ENCODE measurements at regions not wholly inside any gene's neighbourhood (a gene's known extent, or its start where the extent isn't known, plus 50 kb on each side); places are given as distances from the start of the nearest gene placed in this dataset.
A peak's percentile ranks its signal among the peaks of the same experiment; 100 is the strongest.

DNA sequence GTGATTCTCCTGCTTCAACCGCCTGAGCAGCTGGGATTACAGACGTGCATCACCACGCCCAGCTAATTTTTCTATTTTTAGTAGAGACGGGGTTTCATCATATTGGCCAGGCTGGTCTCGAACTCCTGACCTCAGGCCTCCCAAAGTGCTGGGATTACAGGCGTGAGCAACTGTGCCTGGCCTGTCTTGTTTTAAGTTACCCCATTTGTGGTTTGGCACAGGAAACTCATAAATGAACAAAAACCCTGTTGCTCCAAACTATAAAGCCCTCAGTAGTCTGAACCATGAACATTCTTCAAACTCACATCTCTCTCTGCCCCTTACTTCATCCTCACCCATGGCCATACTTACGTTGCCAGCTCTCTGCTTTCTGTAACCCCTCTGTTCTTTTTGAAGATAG is 61.7 kb downstream of the RHOU start:
- DNase-seq (ENCODE audit: low spot score): peak; percentile 63

DNA sequence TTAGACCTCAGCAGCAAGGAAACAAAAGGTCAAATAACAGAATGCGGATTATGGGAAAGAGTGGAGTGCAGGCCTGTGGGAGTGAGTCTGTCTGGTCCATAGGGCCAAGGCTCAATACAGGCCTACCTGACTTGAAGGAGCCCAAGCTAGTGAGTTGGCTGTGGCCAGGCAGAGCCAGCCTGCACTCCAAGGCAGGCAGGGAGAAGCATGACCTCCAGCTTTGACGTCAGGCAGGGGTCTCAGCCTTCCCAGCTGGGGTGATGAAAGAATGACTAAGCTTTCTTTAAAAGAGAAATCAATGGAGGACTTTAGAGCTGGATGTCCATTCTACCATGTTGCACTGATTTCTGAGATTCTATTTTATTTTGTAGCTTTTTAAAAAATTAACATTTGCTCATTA is 62.8 kb downstream of the RHOU start:
- DNase-seq (ENCODE audit: low spot score): no peak

DNA sequence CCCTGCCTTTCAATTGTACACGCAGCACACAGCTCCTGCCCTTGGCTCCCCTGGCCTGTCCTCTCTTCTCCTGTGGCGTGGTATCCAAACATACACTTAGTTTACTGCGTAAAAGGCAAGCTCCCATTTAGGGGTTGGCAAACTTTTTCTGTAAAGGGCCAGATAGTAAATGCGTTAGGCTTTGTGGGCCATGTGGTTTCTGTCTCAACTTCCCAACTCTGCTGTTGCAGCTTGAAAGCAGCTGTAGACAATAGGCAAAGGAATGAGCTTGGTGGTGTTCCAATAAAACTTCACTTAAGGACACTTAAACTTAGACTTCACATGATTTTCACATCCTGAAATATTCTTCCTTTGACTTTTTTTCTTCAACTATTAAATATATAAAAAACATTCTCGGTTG is 63.3 kb downstream of the RHOU start:
- DNase-seq (ENCODE audit: low spot score): peak; percentile 95

DNA sequence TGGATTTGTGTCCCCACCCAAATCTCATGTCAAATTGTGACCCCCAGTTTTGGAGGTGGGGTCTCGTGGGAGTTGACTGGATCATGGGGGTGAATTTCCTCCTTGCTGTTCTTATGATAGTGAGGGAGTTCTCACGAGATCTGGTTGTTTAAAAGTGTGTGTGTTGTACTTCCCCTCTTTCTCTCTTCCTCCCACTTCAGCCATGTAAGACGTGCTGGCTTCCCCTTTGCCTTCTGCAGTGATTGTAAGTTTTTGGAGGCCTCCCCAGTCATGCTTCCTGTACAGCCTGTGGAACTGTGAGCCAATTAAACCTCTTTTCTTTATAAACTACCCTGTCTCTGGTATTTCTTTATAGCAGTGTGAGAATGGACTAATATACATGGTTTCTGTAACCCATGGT is 64.6 kb downstream of the RHOU start:
- DNase-seq (ENCODE audit: low spot score): no peak

DNA sequence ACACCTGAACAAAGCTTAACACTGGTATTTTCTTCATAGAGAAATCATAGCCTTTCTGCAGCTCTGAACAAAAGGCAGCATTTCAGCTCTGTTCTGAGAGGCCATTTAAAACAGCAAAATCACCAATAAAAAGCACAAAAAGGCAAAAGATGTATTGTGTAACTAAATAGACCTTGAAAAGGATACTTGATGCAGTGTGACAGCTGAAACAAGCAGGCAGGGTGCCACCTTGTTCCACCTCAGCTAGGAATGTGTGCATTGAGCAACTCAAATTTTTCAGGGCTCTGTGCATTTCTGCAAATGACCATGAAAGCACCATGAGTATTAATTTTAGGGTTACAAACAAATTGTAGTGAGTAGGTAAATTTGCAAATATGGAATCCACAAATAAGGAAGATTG is 65.8 kb downstream of the RHOU start:
- DNase-seq (ENCODE audit: low spot score): no peak

DNA sequence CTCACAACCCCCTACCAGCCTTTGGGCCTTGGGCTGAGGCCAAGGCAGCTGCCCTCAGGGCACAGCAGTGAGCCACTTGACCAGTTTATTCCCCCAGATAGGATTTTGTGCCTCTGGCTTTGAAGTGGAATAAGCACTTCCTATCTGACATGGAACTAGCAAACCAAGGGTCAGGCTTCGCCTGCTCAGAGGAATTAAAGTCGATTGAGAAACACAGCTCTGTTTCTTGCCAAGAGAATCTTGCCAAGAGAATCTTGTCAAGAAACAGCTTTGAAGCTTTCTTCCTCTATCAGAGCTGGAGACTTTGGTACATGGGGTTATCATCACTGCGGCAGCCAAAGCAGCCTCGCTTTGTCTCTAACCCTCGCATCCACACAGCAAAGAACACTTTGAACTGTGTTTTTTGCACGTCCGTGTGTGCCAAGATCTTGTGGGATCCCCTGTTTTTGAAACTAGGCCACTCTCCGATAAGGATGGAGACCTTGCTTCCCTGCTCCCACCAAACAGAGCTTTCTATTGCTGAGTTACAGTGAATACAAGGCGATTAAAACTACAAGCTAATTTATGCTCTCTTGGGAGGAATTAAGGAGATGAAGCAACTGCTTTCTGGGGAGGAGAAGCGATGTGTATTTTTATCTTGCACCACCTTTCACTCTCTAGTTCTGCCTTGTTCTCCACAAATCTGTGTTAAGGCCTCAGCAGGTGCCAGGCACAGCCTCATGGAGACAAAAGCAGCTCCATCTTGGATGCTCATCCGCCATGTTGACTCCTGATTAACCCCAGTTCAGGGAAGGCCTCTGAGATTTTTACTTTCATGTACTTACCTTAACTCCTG is 67.3 kb downstream of the RHOU start:
- peak; percentile 99 for DNase-seq (ENCODE audit: low spot score)

DNA sequence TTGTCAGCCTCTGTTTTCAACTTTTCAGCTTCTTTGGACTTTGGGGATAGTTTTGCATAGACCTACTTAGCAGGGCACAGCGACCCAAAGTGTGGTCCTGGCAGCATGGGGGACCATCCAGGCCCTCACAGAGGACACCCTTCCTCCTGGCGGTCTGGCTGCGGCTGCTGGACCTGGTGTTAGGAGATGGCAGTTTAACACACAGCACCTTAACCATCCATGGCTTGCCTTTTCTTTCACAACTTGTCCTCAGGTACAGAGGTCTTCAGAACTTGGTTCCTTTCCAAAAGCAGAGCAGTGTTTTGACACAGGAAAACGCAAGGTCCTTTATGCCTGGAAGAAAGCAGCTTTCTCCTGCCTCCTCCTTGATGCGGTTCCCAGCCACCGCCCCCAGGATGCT is 68.1 kb downstream of the RHOU start:
- no peak for DNase-seq (ENCODE audit: low spot score)

DNA sequence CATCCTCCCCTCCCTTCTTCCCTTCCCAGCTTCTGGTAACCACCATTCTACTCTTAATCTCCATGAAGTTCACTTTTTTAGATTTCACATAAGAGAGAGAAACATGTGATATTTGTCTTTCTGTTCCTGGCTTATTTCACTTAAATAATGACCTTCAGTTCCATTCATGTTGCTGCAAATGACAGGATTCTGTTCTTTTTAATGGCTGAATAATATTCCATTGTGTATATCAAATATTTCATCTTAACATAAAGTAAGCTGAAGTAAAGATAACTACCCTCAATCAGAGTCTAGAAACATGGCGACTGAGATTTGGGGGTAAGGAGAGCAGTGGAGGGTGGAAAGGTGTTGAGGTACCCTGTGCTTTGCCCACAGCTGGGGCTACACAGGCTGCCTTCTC is 68.9 kb downstream of the RHOU start:
- DNase-seq (ENCODE audit: low spot score): no peak

DNA sequence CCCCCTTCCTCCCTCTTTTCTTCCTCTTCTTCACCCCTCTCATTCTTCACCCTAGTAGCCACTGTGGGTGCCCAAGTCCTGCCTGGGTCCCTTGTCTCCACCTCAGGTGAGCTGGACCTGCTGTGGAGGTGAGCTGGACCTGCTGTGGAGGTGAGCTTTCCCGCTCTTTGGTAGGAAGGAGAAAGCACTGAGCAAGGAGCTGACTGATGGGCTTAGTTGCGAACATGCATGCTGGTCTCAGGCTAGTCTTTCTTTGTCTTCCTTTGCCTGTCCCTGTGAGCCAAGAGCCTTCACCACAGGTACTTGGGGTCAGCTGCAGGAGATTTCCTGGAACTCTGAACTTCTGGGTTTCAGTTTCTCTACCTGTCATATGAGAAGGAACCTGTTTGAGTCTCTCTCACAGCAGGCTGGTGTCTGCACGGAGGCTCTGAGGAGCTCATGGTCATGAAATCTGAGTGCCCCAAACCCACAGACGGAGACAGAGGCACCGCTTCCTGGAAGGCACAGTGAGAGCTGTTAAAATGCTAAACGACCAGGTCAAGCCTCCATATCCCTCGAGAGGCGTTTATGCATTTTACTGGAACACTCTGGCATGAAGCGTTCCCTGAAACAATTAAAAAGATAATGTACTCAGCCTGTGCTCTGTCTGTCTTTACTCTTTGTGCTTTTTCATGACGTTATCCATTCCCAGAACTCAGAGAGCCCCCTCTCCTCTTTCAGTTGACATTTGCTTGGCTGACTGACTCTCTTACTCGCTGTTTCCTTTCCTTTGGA is 69.5 kb downstream of the RHOU start:
- peak; percentile 64 for DNase-seq (ENCODE audit: low spot score)

DNA sequence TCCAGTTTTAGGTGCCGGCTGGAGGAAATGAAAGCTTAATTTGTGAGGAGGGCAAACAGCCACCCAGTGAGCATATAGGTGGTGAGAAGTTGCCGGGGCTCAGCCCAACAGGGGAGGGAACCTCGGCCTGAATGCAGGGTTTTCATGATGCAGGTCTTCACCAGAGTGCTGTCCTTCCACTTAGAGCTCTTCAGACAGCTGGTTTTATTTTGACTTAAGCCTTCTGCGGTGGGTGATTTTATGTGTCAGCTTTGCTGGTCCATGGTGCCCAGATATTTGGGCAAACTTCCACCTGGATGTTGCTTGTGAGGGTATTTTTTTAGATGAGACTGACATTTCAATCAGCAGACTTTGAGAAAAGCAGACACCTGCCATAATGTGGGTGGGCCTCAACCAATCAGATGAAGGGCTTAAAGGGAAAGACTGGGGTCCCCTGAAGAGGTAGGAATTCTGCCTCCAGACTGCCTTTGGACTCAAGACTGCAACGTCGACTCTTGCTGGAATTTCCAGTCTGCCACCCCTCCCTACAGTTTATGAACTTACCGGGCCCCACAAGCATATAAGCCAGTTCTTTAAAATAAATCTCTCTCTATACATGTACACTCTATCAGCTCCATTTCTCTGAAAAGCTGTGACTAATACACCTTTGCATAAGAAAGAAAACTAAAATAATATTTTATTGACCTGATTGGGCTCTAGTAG is 72.8 kb downstream of the RHOU start:
- DNase-seq (ENCODE audit: low spot score): no peak

DNA sequence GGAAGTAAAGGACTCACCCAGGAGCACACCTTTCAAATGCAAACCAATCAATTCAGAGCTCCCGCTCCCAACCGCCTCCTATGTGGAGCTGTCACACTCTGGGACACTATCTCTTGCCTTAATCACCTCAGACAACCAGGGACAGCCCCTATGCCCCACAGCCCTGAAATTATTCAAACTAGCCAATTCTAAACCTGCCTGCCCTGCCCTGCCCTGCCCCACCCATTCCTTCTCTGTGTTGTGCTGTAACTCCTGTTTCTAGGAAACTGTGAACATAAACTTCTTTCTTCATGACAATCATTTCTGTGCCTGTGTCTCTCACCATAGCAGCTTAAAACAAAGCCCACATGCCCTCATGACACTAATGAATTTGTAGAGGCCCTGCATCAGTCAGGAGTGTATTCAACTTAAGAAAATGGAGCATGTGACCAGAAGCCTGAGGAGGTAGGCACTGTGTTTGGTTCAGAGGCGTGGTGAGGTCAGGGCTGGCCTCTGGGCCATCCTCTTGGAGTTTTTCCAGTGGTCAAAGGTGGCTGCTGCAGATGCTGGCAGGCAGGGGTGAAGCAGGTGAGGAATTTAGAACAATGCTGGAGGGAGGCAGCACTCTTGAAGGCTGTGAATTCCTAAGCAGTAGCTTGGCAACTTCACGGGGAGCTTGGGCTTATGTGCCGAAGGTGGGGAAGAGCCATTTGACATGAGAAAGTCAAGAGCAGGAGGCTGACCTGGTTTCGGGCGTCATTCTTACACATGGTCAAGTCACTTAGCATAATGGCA is 74.5 kb downstream of the RHOU start:
- no peak for DNase-seq (ENCODE audit: low spot score)

DNA sequence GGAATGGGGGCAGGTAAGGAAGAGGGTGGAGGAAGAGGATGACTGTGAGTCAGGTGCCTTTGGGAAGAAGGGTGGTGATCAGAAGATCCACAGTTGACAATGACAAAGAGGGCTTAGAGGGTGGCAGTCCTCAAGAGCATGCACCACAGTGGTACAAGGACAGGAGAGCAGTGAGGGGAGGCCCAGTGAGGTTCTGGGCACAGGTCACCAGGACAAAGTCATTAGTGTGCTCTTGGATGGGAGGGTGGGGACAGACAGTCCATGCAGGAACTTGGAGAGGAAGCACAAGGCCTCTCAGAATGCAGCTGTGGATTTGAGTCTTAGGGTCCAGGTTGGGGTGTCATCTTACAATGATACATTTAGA is 75.1 kb downstream of the RHOU start:
- DNase-seq (ENCODE audit: low spot score): no peak

DNA sequence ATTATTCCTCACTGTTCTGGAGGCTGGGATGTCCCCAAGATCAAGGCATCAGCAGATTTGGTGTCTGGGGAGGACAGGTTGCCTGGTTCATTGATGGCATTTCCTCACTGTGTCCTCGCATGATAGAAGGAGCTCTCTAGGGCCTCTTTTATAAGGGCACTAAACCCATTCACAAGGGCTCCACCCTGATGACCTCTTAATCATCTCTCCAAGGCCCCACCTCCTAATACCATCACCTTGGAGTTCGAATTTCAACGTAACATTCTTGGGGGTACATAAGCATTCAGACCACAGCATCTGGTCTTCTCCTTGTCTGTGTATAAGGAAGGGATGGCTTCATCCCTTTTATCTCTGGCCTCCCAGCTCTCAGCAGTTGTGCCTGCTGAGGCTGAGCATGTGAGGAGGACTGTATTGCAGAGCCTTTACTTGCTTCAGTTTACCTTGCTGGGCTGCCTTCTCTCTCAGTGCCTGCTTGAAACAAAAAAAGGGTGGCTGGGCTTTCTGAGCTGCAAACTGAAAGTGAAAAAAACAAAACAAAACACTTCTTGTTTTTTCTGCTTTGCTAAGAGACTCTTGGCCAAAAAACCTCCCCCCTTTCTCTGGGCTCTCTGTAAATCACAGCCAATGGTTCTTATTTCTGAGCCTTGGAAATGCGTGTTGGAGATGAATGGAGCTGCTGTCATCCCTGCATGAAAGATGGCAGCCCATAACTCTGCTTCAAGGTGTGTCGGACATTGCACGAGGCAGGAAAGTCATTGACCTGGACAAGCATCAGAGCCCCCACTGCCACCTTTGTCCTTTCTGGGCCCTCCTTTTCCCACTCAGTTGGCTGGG is 75.8 kb downstream of the RHOU start:
- peak; percentile 58 for DNase-seq (ENCODE audit: low spot score)

DNA sequence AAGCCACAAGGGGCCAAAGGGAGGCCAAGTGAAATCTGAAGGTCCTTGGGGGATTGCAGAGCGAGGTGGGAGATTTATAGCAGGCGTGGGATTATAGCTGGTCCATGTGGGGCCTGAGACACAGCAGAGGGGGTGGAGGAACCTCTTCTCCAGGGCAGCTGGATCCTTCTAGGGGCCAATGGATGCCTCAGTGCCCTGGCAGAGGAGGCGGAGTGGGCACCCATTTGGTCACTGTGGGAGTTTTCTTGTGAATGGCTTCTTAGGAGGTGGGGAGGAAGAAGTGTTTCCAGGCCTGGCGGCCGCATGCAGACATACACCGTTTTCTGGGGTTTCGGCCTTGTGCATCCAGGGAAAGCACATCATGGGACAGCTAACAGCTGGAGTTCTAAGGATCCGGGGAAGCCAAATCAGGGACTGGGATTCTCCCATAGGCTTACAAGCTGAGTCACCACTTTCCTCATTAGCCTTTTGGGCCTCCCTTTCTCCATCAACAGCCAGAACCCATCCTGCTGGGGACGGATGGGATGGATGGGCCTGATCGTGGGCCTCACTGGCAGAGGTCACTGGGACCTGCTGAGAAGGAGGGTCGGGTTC is 76.5 kb downstream of the RHOU start:
- no peak for DNase-seq (ENCODE audit: low spot score)

DNA sequence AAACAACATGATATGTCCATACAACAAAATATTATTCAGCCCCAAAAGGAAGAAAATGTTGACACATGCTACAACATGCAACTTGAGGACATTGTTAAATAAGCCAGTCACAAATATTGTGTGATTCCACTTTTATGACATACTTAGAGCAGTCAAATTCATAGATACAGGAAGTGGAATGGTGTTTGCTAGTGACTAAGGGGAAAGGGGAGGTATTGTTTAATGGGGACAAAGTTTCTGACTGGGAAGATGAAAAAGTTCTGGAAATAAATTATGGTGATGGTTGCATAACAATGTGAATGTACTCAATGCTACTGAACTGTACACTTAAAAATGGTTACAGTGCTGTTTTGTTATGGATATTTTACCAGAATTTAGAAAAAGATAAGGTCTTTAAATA is 77.7 kb downstream of the RHOU start:
- DNase-seq (ENCODE audit: low spot score): no peak

DNA sequence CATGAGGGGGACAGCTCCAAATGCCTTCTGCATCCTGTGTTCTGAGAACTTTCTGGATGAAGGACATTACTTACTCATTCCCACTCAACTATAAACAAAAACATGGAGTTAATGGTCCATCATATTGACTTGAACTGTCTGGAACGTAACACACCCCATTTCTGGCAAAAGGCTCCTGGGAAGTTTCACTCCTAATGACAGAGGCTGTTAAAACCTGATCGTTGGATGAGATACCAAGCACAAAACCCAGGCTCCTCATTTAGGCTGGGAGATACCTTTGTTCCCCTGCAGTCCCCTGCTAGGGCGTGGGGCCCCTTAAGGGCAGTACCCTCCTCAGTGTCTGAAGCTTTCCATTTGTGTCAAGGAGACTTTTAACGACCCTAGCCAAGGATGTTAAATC is 78.9 kb downstream of the RHOU start:
- DNase-seq (ENCODE audit: low spot score): no peak

DNA sequence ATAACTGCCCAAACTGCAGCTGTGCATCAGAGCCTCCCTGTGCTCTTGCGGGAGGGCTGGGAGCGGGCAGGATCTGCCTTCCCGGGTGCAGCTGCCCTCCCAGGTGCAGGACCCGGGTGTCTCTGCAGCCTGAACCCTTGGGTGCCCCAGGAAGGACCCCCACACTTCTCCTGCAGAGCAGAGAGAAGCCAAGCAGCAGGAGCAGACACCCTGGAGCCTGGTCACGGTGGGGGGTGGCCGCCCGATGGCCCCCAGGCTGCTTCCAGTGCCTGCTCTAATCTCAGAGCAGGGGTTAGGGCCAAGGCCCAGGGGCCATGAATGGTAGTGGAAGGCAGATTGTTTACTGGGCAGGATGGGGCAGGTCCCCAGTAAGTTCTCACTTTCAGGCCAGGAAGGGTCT is 83.0 kb downstream of the RHOU start:
- DNase-seq (ENCODE audit: low spot score): no peak

DNA sequence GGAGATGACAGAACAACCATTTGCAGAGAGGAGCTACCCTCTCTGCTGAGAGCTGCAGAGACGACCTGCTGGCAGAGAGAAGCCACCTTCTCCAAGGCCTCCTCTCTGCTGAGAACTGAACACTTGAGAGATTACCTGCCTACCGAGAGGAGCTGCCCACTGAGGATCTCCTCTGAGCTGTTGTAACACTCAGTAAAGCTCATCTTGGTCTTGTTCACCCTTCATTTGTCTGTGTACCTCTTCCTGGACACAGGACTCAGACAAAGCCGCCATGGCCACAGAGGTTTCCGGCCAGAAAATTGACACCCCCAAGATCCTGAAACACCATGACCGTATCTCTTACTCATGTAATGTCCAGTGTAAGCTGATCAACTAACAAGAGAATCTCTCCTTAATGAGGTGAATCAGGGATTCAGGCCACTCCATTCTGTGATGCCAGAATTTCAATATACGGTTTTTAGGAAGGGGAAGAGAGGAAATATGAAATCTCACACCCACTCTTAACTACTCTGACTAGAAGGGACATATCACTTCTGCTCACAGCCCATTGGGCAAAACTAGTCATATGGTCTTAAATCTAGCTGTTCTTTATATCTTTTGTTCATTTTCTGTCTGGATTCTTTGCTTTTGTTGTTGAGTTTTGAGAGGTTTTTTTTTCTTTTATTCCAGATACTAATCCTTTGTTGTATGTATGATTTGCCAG is 83.8 kb downstream of the RHOU start:
- DNase-seq (ENCODE audit: low spot score): no peak

DNA sequence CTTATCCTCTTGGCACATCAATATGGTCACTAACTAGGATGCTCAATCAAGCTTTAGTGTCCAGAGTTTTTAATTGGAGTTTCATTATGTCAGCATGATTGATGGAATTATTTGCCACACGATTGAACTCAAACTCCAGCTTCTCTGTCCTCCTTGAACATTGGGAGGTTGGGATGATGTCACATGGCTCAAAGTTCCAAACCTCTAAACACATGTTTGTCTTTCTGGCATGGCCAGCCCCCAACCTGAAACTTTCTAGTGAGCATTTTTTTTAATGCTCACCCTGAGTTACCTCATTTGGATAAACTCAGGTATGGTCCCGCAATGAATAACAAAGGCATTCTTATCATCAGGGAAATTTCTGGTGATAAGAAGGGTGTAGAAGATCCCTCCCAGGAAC is 86.0 kb downstream of the RHOU start:
- no peak for DNase-seq (ENCODE audit: low spot score)

DNA sequence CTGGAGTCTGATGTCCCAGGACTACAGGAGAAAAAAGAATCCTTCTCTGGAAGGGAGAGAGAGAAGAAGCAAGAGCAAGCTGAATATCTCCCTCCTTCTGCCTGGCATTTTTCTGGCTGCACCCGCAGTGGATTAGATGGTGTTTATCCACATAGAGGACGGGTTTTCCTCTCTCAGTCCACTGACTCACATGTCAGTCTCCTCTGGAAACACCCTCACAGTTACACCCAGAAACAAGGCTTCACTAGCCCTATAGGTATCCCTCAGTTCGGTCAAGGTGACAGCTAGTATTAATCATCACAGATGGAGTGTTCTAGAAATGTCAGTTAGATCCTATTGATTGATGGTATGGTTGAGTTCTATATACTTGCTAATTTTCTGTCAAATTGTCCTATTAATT is 87.9 kb downstream of the RHOU start:
- no peak for DNase-seq (ENCODE audit: low spot score)
